Psoas muscle (tissue), 7 donors: ENCODE measurements at regions not wholly inside any gene's neighbourhood (a gene's known extent, or its start where the extent isn't known, plus 50 kb on each side); places are given as distances from the start of the nearest gene placed in this dataset.

Experiments used
- ATAC-seq, 4 donors: fragments of 200-7000 bp; cut with Tn5 transposase; one replicate each; pipeline ENCODE4 v1.9.1; 2020; ENCODE audit warnings: moderate library complexity in 3 of 4, mild to moderate bottlenecking in 2 of 4
- DNase-seq, 2 donors: peaks; one replicate each; pipeline ENCODE4 v3.0.0-alpha.2; 2020
- H3K27ac ChIP-seq: fragments of 200-600 bp; one replicate; pipeline ENCODE4 v1.8.0; 2022
- H3K27me3 ChIP-seq, 3 donors: fragments of 200-600 bp in 1 of 3; one replicate each; pipeline versions ENCODE4 v1.6.1 to v1.8.0; 2013 to 2022; ENCODE audit warnings: low read length in 2 of 3, mild to moderate bottlenecking in 2 of 3, moderate library complexity in 1 of 3; ENCODE audit not compliant: insufficient read depth in 3 of 3
- H3K36me3 ChIP-seq, 2 donors: fragments of 200-600 bp in 1 of 2; one replicate each; pipeline versions ENCODE4 v1.6.1 to v1.8.0; 2013 to 2022; ENCODE audit warnings: low read depth in 1 of 2, mild to moderate bottlenecking in 1 of 2, moderate library complexity in 1 of 2; ENCODE audit not compliant: insufficient read depth in 1 of 2
- H3K4me1 ChIP-seq: fragments of 200-600 bp; one replicate; pipeline ENCODE4 v1.8.0; 2022
- H3K4me3 ChIP-seq: fragments of 200-600 bp; one replicate; pipeline ENCODE4 v1.8.0; 2022; ENCODE audit warnings: mild to moderate bottlenecking
- H3K9me3 ChIP-seq: fragments of 200-600 bp; one replicate; pipeline ENCODE4 v1.8.0; 2022
- WGBS, 3 donors: extraction: QIAGEN DNeasy Blood & Tissue Kit; methylation state at CpG; one replicate each; pipeline versions ENCODE4 v1.1.6 to v1.1.7; 2013; 5-methylcytosine and 5-hydroxymethylcytosine counted together
- intact Hi-C, 2 donors: fragments of 100-400 bp; cut with DNase I; formaldehyde crosslinking; loops; one replicate each; pipeline versions ENCODE4 v1.11.0 to v1.14.2; 2022
- TF ChIP-seq, protein P1 (sequence below): fragments of 200-600 bp; IDR thresholded peaks from one replicate; pipeline ENCODE4 v1.8.0; 2022; ENCODE audit warnings: antibody characterized with exemption
- donor health status: healthy with polysubstance abuse.
- donor health status: DM: no; HTN: no; CAD: no; lungs with moderate emphysema.
- donor health status: Bipolar disorder and iron deficiency.
- donor health status: healthy.
- donor health status: DM: yes; HTN: yes; CAD: no.
- donor health status: DM: no; HTN: no; CAD: no.
- donor health status: DM: yes; HTN: yes; CAD: no.

DNA sequence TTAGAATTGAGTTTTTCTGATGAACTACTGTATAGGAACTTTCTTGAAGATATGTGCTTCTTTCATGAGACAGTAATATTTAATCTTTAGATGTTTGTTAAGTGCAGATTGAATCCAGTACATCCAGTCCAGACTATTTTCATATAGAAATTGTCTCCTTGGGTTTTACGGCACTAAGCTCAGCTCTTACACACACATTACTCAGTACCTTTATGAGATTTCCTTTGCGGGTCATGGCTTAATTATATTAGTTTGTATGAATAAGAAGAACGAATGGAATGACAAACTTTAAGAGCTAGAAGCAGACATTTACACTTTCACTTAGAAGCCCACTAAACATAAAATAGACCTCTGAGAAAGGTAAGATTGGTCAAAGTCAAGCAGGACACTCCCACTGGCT is 223.3 kb upstream of the THUMPD2 start:
- 85 to 94% (median 91%) methylated on average over 3 of the region's 3 CpGs for WGBS, 3 donors
- H3K9me3 ChIP-seq: no peaks in the 10 kb centered on the region
- H3K36me3 ChIP-seq: no peaks in the 10 kb centered on the region
- ATAC-seq (no peak), DNase-seq (no peak)
- TF ChIP-seq, protein P1, sequence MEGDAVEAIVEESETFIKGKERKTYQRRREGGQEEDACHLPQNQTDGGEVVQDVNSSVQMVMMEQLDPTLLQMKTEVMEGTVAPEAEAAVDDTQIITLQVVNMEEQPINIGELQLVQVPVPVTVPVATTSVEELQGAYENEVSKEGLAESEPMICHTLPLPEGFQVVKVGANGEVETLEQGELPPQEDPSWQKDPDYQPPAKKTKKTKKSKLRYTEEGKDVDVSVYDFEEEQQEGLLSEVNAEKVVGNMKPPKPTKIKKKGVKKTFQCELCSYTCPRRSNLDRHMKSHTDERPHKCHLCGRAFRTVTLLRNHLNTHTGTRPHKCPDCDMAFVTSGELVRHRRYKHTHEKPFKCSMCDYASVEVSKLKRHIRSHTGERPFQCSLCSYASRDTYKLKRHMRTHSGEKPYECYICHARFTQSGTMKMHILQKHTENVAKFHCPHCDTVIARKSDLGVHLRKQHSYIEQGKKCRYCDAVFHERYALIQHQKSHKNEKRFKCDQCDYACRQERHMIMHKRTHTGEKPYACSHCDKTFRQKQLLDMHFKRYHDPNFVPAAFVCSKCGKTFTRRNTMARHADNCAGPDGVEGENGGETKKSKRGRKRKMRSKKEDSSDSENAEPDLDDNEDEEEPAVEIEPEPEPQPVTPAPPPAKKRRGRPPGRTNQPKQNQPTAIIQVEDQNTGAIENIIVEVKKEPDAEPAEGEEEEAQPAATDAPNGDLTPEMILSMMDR: no peak
- H3K27me3 ChIP-seq: no peaks in the 10 kb centered on the region
- H3K4me1 ChIP-seq: no peaks in the 10 kb centered on the region
- intact Hi-C loops: no loop called here
- H3K27ac ChIP-seq: no peak overlapping the region
- no peak overlapping the region for H3K4me3 ChIP-seq

DNA sequence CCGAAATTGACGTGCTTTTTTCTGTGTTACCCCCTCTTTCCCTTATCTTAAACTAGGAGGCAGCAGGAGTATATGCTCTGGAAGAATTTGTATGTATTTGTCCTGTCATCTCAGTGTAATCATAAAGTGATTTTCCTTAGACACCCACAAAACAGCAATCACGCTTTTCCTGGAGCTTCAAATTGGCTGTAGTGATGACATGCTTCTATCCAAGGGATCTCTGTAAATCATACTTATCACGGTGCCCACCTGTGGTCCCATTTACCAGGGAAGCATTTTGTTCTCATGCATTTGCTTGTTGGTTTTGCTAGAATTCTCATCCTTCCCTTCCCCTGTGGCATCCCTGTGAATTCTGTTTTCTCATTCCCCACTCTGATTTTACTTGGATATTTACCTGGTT is 220.8 kb upstream of the THUMPD2 start:
- Histone ChIP-seq H3K4me1 (no peaks in the 10 kb centered on the region), H3K4me3 (no peak overlapping the region), H3K27ac (no peak overlapping the region), H3K36me3 (no peaks in the 10 kb centered on the region), H3K27me3 (no peaks in the 10 kb centered on the region), H3K9me3 (no peaks in the 10 kb centered on the region)
- no peak for DNase-seq
- no peak for ATAC-seq
- intact Hi-C loops: no loop called here
- TF ChIP-seq, protein P1: no peak
- 88 to 91% (median 90%) methylated on average over 4 of the region's 4 CpGs for WGBS, 3 donors

DNA sequence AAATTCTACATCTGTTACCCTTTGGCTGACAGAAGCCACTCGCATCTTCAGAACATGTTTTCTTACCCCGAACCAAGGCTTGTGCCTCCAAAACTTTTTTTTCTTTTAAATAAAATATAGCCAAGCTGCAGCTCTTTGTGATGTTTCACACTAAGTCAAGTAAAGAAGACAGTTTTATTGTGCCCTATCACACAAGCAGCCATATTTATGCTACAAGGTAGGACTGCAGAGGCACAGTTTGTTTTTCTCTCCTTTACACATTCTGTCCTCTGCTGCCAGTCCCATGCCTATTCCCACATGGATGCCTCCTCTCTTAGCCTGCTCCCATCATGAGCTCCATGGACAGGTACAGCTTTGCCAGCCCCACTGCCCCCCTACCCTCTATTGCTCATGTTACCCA is 219.6 kb upstream of the THUMPD2 start:
- no peaks in the 10 kb centered on the region for H3K36me3 ChIP-seq
- H3K4me3 ChIP-seq: no peak overlapping the region
- H3K27ac ChIP-seq: no peak overlapping the region
- no peaks in the 10 kb centered on the region for H3K4me1 ChIP-seq
- no peak for ATAC-seq
- DNase-seq: no peak
- no peaks in the 10 kb centered on the region for H3K27me3 ChIP-seq
- no peaks in the 10 kb centered on the region for H3K9me3 ChIP-seq
- WGBS, 3 donors: 45 to 57% (median 50%) methylated on average over 2 of the region's 2 CpGs
- TF ChIP-seq, protein P1: no peak
- intact Hi-C loops: no loop called here

DNA sequence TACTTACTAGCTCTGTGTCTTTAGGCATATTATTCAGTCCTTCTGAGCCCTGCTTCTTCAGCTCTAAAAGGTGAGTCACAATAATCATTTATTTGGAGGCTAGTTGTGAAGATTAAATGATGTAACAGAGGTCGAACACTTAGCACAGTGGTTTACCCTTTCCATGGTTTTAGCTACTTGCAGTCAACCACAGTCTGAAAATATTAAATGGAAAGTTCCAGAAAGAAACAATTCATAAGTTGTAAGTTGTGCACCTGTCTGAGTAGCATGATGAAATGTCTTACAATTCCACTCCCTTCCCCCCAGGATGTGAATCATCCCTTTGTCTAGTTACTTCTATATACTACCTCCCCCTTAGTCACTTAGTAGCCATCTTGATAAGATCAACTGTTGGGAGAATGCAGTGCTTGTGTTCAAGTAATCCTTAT is 217.6 kb upstream of the THUMPD2 start:
- Histone ChIP-seq H3K27me3 (no peaks in the 10 kb centered on the region), H3K36me3 (no peaks in the 10 kb centered on the region), H3K27ac (no peak overlapping the region), H3K9me3 (no peaks in the 10 kb centered on the region), H3K4me3 (no peak overlapping the region), H3K4me1 (no peaks in the 10 kb centered on the region)
- intact Hi-C loops: no loop called here
- no peak for ATAC-seq
- TF ChIP-seq, protein P1: no peak
- DNase-seq: no peak
- 83 to 91% (median 86%) methylated on average over 1 of the region's 1 CpG for WGBS, 3 donors

DNA sequence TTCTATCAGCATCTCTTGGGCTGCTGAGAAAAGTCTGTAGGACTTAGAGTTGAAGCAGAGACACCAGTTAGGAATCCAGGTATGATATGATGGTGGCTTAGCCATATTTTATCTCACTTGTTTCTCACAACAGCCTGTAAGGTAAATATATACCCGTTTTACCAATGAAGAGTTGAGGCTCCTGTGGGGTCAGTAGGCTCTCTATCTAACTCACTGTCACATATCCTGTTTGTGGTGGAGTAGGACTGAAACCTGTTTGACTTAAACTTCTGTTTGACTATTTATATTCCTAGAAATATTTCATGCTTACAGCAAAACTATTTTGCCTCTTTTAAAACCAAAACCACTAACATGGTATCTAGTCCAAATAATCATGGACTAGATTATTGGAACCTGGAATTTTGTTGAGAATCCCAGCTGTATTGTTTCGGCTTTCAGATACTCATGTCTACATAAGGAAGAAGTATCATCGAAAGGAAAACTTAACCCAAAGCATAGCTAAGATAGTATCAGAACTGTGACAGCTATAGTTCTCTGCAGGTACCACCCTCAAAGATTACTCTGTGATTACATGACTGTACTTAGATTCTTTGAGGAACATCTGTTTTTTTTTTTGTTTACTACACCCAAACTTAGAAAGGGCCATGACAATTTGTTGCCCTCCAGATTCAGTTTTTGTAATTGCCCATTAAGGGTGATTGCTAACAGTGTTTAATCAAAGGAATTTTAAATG is 216.1 kb upstream of the THUMPD2 start:
- intact Hi-C loops: no loop called here
- TF ChIP-seq, protein P1: no peak

More for the DNA sequence above, 216.1 kb upstream of the THUMPD2 start:
- no peaks in the 10 kb centered on the region for H3K27me3 ChIP-seq
- H3K36me3 ChIP-seq: no peaks in the 10 kb centered on the region
- no peak overlapping the region for H3K27ac ChIP-seq
- no peak for DNase-seq
- no peaks in the 10 kb centered on the region for H3K4me1 ChIP-seq
- ATAC-seq: no peak
- no peaks in the 10 kb centered on the region for H3K9me3 ChIP-seq
- 82 to 91% (median 87%) methylated on average over 3 of the region's 3 CpGs for WGBS, 3 donors
- no peak overlapping the region for H3K4me3 ChIP-seq
